Gastroesophageal sphincter (tissue), 3 donors: ENCODE measurements at regions not wholly inside any gene's neighbourhood (a gene's known extent, or its start where the extent isn't known, plus 50 kb on each side); places are given as distances from the start of the nearest gene placed in this dataset.

ENCODE experiments used
- CTCF ChIP-seq, 4 experiments: fragments of 200-600 bp in 2 of 4; fragments of 450-650 bp in 2 of 4; sonication (generic) in 1 of 4; IDR thresholded peaks; one replicate each; pipeline ENCODE4 v1.5.1; 2017 to 2019; ENCODE audit warnings: antibody characterized with exemption in 4 of 4, mild to moderate bottlenecking in 2 of 4, moderate library complexity in 2 of 4
- POLR2A ChIP-seq, 2 donors: fragments of 450-650 bp; IDR thresholded peaks; one replicate each; pipeline ENCODE4 v1.6.1; 2017; ENCODE audit warnings: antibody characterized with exemption in 2 of 2, mild to moderate bottlenecking in 2 of 2, moderate library complexity in 1 of 2
- POLR2AphosphoS5 ChIP-seq: sonication (generic); formaldehyde crosslinking; IDR thresholded peaks from one replicate; pipeline ENCODE4 v1.6.1; 2017; ENCODE audit warnings: antibody characterized with exemption

DNA sequence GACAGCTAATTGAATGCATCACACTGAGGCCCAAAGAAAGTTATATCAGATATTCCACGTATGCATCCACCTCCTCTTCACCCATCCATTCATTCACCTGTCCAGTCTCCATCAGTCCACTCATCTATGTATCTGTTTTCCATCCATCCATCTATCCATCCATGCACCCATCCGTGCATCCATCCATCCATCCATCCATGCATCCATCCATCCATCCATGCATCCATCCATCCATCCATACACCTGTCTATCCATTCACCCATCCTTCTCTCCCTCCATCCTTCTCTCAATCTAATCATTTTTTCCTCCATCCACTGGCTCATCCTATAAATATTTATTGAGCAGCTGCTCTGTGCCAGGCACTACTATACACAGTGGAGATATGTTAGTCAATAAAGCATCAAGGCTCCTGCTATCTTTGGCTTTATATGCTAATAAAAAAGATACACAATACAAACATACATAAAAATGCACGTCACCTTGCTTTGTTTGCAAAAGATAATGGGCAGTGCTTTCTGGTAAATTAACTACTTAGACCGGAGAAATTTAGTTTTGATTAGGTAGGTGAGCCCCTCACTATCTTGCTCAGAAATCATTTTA, 442.0 kb upstream of the KLF6 start:
- TF ChIP-seq POLR2AphosphoS5 (no peak), POLR2A (IDR thresholded peaks at IDR 0.05) (no peak), CTCF (IDR thresholded peaks at IDR 0.05) (no peak)
